ENCODE measurements at regions not wholly inside any gene's neighbourhood (a gene's known extent, or its start where the extent isn't known, plus 50 kb on each side); places are given as distances from the start of the nearest gene placed in this dataset.

GRCh38 chr10:130941886-130942285 lies 369.6 kb downstream of the TCERG1L start:
- no peak for TF ChIP-seq CTCF (IDR thresholded peaks at IDR 0.05; ENCODE audit: low read depth, low read length)
- no peak for DNase-seq (ENCODE audit: low read depth, low spot score)
- no peak overlapping the region for H3K4me3 ChIP-seq (ENCODE audit: low read depth, low read length)
- in situ Hi-C loops (cut with HindIII; ENCODE audit: low sequenced_read_pairs), result no loop called here

- DNase-seq (ENCODE audit: low read depth, low spot score), result no peak
- in situ Hi-C loops (cut with HindIII; ENCODE audit: low sequenced_read_pairs), result no loop called here
- H3K4me3 ChIP-seq (ENCODE audit: low read depth, low read length), result no peak overlapping the region
- TF ChIP-seq CTCF (IDR thresholded peaks at IDR 0.05; ENCODE audit: low read depth, low read length), result no peak
Observed at GRCh38 chr10:130952086-130952485, 359.4 kb downstream of the TCERG1L start.

DNA sequence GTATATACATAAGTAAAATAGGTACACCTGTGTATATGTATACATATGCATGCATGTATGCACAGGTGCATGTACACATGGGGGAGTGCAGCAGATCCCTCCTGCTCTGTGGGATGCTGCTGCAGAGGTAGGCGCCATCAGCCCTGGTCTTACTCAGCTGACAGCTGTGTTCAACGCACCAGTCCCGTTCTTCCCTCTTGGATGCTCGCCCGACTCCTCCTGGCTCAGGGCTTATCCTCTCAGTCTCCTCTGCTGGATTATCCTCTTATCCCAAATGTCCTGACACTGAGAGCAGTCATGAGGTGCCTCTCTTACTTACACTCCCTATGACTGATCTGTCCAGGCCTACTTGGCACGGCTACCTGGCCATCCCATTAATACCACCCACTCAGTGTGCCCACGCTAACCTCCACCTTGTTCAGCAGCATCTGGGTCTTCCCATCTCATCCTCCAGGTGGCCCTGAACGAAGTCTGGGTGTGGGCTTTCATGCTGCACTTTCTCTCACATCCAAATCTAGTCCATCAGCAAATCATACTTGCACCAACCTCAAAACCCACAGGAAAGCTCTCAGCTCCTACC lies 357.1 kb downstream of the TCERG1L start:
- in situ Hi-C loops (cut with HindIII; ENCODE audit: low sequenced_read_pairs), result no loop called here
- no peak for DNase-seq (ENCODE audit: low read depth, low spot score)
- no peak for TF ChIP-seq CTCF (IDR thresholded peaks at IDR 0.05; ENCODE audit: low read depth, low read length)
- H3K4me3 ChIP-seq (ENCODE audit: low read depth, low read length), result no peak overlapping the region

GRCh38 chr10:130956251-130956650 lies 355.3 kb downstream of the TCERG1L start:
- TF ChIP-seq CTCF (IDR thresholded peaks at IDR 0.05; ENCODE audit: low read depth, low read length), result no peak
- in situ Hi-C loops (cut with HindIII; ENCODE audit: low sequenced_read_pairs), result no loop called here
- no peak overlapping the region for H3K4me3 ChIP-seq (ENCODE audit: low read depth, low read length)
- DNase-seq (ENCODE audit: low read depth, low spot score), result no peak

DNA sequence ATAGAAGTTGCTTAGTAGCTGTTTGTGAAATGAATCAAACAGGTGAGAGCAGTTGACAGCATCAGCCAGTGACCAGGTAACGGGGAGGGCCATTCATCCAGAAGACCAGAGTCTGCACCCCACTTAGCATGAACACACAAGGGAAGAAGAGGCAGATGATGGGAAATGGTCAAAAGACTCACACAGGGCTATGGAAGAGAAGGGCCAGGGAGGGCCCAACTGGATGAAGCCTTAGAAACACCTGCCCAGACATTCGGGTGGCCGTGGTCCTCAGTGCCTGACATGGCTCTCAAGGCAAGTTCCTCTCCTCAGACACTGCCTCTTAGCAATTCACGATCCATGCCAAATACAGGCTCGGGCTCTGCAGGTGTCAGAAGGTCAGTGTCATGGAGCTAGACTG lies 354.1 kb downstream of the TCERG1L start:
- H3K4me3 ChIP-seq (ENCODE audit: low read depth, low read length), result no peak overlapping the region
- in situ Hi-C loops (cut with HindIII; ENCODE audit: low sequenced_read_pairs), result no loop called here
- no peak for TF ChIP-seq CTCF (IDR thresholded peaks at IDR 0.05; ENCODE audit: low read depth, low read length)
- DNase-seq (ENCODE audit: low read depth, low spot score), result no peak

DNA sequence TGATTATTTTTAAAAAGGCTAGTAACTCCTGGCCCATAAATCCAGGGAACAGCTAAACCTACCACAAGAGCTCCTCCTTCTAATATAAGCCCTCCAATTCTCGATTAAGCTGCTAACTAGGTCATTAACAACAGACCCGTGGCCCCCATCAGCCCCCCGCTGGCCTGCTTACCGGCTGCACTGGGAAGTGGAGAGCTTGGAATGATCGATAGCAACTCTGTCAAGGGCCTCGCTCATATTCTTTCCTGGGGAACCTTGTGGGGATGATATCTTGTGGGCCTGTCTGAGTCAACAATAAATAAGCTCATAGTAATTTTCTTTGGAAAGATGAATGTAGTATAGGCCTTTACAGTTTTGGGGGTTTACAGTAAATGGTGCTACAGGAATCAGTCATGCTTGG lies 353.5 kb downstream of the TCERG1L start:
- in situ Hi-C loops (cut with HindIII; ENCODE audit: low sequenced_read_pairs), result no loop called here
- H3K4me3 ChIP-seq (ENCODE audit: low read depth, low read length), result no peak overlapping the region
- no peak for TF ChIP-seq CTCF (IDR thresholded peaks at IDR 0.05; ENCODE audit: low read depth, low read length)
- DNase-seq (ENCODE audit: low read depth, low spot score), result no peak
